ENCODE measurements at regions not wholly inside any gene's neighbourhood (a gene's known extent, or its start where the extent isn't known, plus 50 kb on each side); places are given as distances from the start of the nearest gene placed in this dataset.
"Not testable (repeated sequence)": the region's sequence is repeated elsewhere in the genome, so short reads cannot be mapped to it uniquely, and the experiment has no call there.

- H3K9me3 ChIP-seq (replicated peaks; ENCODE audit: control insufficient read depth, insufficient read depth, low read length), result no peaks in the 10 kb centered on the region
- no peak overlapping the region for H3K9ac ChIP-seq (replicated peaks; ENCODE audit: extremely low read depth, insufficient read depth, low read length)
- BruUV-seq (replicated peaks), result no TSS peak
- H3K79me2 ChIP-seq (ENCODE audit: control insufficient read depth, insufficient read depth, low read length), result no peaks in the 10 kb centered on the region
- H2AFZ ChIP-seq (ENCODE audit: low read depth, low read length), result no peak overlapping the region
- FAIRE-seq (no peak), DNase-seq (ENCODE audit: low read depth, low spot score) (no peak)
- no peak overlapping the region for H3K4me3 ChIP-seq (replicated peaks in 1 of 3; ENCODE audit: insufficient read depth in 1 of 3, low read depth in 1 of 3, low read length in 3 of 3)
- H3K27me3 ChIP-seq (ENCODE audit: control insufficient read depth in 2 of 2, insufficient read depth in 2 of 2, low read length in 2 of 2), result no peaks in the 10 kb centered on the region
- H3K27ac ChIP-seq (ENCODE audit: insufficient read depth, low read depth, low read length), result no peak overlapping the region
- H3K9me1 ChIP-seq (replicated peaks; ENCODE audit: control insufficient read depth, extremely low read depth, insufficient read depth, low read length), result no peaks in the 10 kb centered on the region
- H3K36me3 ChIP-seq (ENCODE audit: control insufficient read depth in 2 of 2, extremely low read depth in 1 of 2, insufficient read depth in 2 of 2, low read length in 2 of 2), result no peaks in the 10 kb centered on the region
- CTCF ChIA-PET, result no interaction called here
- POLR2A ChIA-PET, result no interaction called here
- TF ChIP-seq FOS (IDR thresholded peaks at IDR 0.05; ENCODE audit: borderline replicate concordance, insufficient read depth, low read length) (no peak), JUN (IDR thresholded peaks at IDR 0.05; ENCODE audit: borderline replicate concordance, insufficient read depth, insufficient read length, low read depth) (no peak), POLR2AphosphoS5 (IDR thresholded peaks at IDR 0.05; ENCODE audit: insufficient read depth, low read depth, low read length) (no peak), MAX (IDR thresholded peaks at IDR 0.05; ENCODE audit: insufficient read depth, insufficient read length) (no peak)
- TF ChIP-seq, protein P1, sequence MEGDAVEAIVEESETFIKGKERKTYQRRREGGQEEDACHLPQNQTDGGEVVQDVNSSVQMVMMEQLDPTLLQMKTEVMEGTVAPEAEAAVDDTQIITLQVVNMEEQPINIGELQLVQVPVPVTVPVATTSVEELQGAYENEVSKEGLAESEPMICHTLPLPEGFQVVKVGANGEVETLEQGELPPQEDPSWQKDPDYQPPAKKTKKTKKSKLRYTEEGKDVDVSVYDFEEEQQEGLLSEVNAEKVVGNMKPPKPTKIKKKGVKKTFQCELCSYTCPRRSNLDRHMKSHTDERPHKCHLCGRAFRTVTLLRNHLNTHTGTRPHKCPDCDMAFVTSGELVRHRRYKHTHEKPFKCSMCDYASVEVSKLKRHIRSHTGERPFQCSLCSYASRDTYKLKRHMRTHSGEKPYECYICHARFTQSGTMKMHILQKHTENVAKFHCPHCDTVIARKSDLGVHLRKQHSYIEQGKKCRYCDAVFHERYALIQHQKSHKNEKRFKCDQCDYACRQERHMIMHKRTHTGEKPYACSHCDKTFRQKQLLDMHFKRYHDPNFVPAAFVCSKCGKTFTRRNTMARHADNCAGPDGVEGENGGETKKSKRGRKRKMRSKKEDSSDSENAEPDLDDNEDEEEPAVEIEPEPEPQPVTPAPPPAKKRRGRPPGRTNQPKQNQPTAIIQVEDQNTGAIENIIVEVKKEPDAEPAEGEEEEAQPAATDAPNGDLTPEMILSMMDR (IDR thresholded peaks at IDR 0.05; ENCODE audit: extremely low read depth in 1 of 2, insufficient read depth in 1 of 2, low read depth in 1 of 2, low read length in 2 of 2), result no peak
- intact Hi-C loops (cut with micrococcal nuclease) (no loop called here), dilution Hi-C loops (cut with MboI; ENCODE audit: extremely low pct_ligation_motif_present, low sequenced_read_pairs) (no loop called here)
- H4K20me1 ChIP-seq (replicated peaks; ENCODE audit: control insufficient read depth, extremely low read depth, insufficient read depth, low read length), result no peaks in the 10 kb centered on the region
- no peak overlapping the region for H3K4me2 ChIP-seq (ENCODE audit: insufficient read depth, low read length)
- no peaks in the 10 kb centered on the region for H3K4me1 ChIP-seq (ENCODE audit: control insufficient read depth, extremely low read depth, insufficient read depth, low read length)
Observed at GRCh38 chr5:101212942-101213514, 309.9 kb upstream of the ST8SIA4 start.

- POLR2A ChIA-PET, result no interaction called here
- FAIRE-seq, result no peak
- H3K4me2 ChIP-seq (ENCODE audit: insufficient read depth, low read length), result no peak overlapping the region
Observed at GRCh38 chr5:101206534-101206933, 303.5 kb upstream of the ST8SIA4 start.

GRCh38 chr5:101205065-101205464 lies 302.0 kb upstream of the ST8SIA4 start:
- CTCF ChIA-PET, result not testable (repeated sequence)

More at GRCh38 chr5:101206534-101206933, 303.5 kb upstream of the ST8SIA4 start:
- no peaks in the 10 kb centered on the region for H3K27me3 ChIP-seq (ENCODE audit: control insufficient read depth in 2 of 2, insufficient read depth in 2 of 2, low read length in 2 of 2)
- DNase-seq (ENCODE audit: low read depth, low spot score), result no peak
- no peak overlapping the region for H3K27ac ChIP-seq (ENCODE audit: insufficient read depth, low read depth, low read length)
- no peaks in the 10 kb centered on the region for H3K9me3 ChIP-seq (replicated peaks; ENCODE audit: control insufficient read depth, insufficient read depth, low read length)
- CTCF ChIA-PET, result no interaction called here
- no peaks in the 10 kb centered on the region for H3K36me3 ChIP-seq (ENCODE audit: control insufficient read depth in 2 of 2, extremely low read depth in 1 of 2, insufficient read depth in 2 of 2, low read length in 2 of 2)
- H2AFZ ChIP-seq (ENCODE audit: low read depth, low read length), result no peak overlapping the region
- no TSS peak for BruUV-seq (replicated peaks)
- intact Hi-C loops (cut with micrococcal nuclease), result no loop called here
- no peaks in the 10 kb centered on the region for H4K20me1 ChIP-seq (replicated peaks; ENCODE audit: control insufficient read depth, extremely low read depth, insufficient read depth, low read length)
- no peak overlapping the region for H3K4me3 ChIP-seq (replicated peaks in 1 of 3; ENCODE audit: insufficient read depth in 1 of 3, low read depth in 1 of 3, low read length in 3 of 3)
- TF ChIP-seq FOS (IDR thresholded peaks at IDR 0.05; ENCODE audit: borderline replicate concordance, insufficient read depth, low read length), result no peak
- no peaks in the 10 kb centered on the region for H3K9me1 ChIP-seq (replicated peaks; ENCODE audit: control insufficient read depth, extremely low read depth, insufficient read depth, low read length)
- H3K79me2 ChIP-seq (ENCODE audit: control insufficient read depth, insufficient read depth, low read length), result no peaks in the 10 kb centered on the region
- dilution Hi-C loops (cut with MboI; ENCODE audit: extremely low pct_ligation_motif_present, low sequenced_read_pairs), result no loop called here
- H3K4me1 ChIP-seq (ENCODE audit: control insufficient read depth, extremely low read depth, insufficient read depth, low read length), result no peaks in the 10 kb centered on the region
- H3K9ac ChIP-seq (replicated peaks; ENCODE audit: extremely low read depth, insufficient read depth, low read length), result no peak overlapping the region

More at GRCh38 chr5:101205065-101205464, 302.0 kb upstream of the ST8SIA4 start:
- H3K4me3 ChIP-seq (replicated peaks in 1 of 3; ENCODE audit: insufficient read depth in 1 of 3, low read depth in 1 of 3, low read length in 3 of 3); H3K79me2 ChIP-seq (ENCODE audit: control insufficient read depth, insufficient read depth, low read length); H3K9me1 ChIP-seq (replicated peaks; ENCODE audit: control insufficient read depth, extremely low read depth, insufficient read depth, low read length); BruUV-seq (replicated peaks); H3K4me2 ChIP-seq (ENCODE audit: insufficient read depth, low read length); DNase-seq (ENCODE audit: low read depth, low spot score); H3K9me3 ChIP-seq (replicated peaks; ENCODE audit: control insufficient read depth, insufficient read depth, low read length); H4K20me1 ChIP-seq (replicated peaks; ENCODE audit: control insufficient read depth, extremely low read depth, insufficient read depth, low read length); intact Hi-C loops (cut with micrococcal nuclease); FAIRE-seq; H3K9ac ChIP-seq (replicated peaks; ENCODE audit: extremely low read depth, insufficient read depth, low read length); dilution Hi-C loops (cut with MboI; ENCODE audit: extremely low pct_ligation_motif_present, low sequenced_read_pairs); H3K27ac ChIP-seq (ENCODE audit: insufficient read depth, low read depth, low read length); H3K36me3 ChIP-seq (ENCODE audit: control insufficient read depth in 2 of 2, extremely low read depth in 1 of 2, insufficient read depth in 2 of 2, low read length in 2 of 2); H2AFZ ChIP-seq (ENCODE audit: low read depth, low read length); POLR2A ChIA-PET; H3K4me1 ChIP-seq (ENCODE audit: control insufficient read depth, extremely low read depth, insufficient read depth, low read length); H3K27me3 ChIP-seq (ENCODE audit: control insufficient read depth in 2 of 2, insufficient read depth in 2 of 2, low read length in 2 of 2): not testable (repeated sequence)
